ENCODE measurements at regions not wholly inside any gene's neighbourhood (a gene's known extent, or its start where the extent isn't known, plus 50 kb on each side); places are given as distances from the start of the nearest gene placed in this dataset.

GRCh38 chr4:59039046-59039445, 1928.9 kb upstream of the IGFBP7 start:
- H4K20me1 ChIP-seq (ENCODE audit: low read length) = no peaks in the 10 kb centered on the region
- no peak overlapping the region for H3K4me2 ChIP-seq (ENCODE audit: low read length)
- no peaks in the 10 kb centered on the region for H3K27me3 ChIP-seq (ENCODE audit: low read length)
- TF ChIP-seq EZH2phosphoT487 (IDR thresholded peaks at IDR 0.05; ENCODE audit: borderline replicate concordance, low read length) (no peak), CTCF (conservative IDR thresholded peaks at IDR 0.05; ENCODE audit: low read depth, low read length) (no peak), EZH2 (IDR thresholded peaks at IDR 0.05; ENCODE audit: low read length, unreplicated experiment) (no peak)
- no peak overlapping the region for H3K4me3 ChIP-seq (ENCODE audit: low read length)
- H3K79me2 ChIP-seq (ENCODE audit: low read length) = no peaks in the 10 kb centered on the region
- no peaks in the 10 kb centered on the region for H3F3A ChIP-seq (ENCODE audit: low read length, unreplicated experiment)
- no peak for DNase-seq
- no TSS peak for BruUV-seq (replicated peaks)
- ATAC-seq = no peak
- H3K9me3 ChIP-seq (ENCODE audit: low read length) = no peaks in the 10 kb centered on the region
- no peaks in the 10 kb centered on the region for H3K36me3 ChIP-seq (ENCODE audit: low read depth, low read length)
- POLR2A ChIA-PET (ENCODE audit: unreplicated experiment) = no interaction called here
- CTCF ChIA-PET = no interaction called here
- H3K9ac ChIP-seq (ENCODE audit: low read length) = no peak overlapping the region
- H3K9me2 ChIP-seq (replicated peaks; ENCODE audit: low read length) = 0 out of 2 replicates have a peak, but pooled peaks cover 3% of the 10 kb centered on the region
- H3K27ac ChIP-seq (ENCODE audit: low read length) = no peak overlapping the region
- H2AFZ ChIP-seq (ENCODE audit: low read length) = no peak overlapping the region
- H3K4me1 ChIP-seq (ENCODE audit: insufficient read depth, low read length) = no peaks in the 10 kb centered on the region
- intact Hi-C loops (cut with micrococcal nuclease) = no loop called here

GRCh38 chr4:59044286-59044900, 1934.2 kb upstream of the IGFBP7 start:
- Histone ChIP-seq H3K27ac (ENCODE audit: low read length) (no peak overlapping the region), H2AFZ (ENCODE audit: low read length) (no peak overlapping the region), H3K9ac (ENCODE audit: low read length) (no peak overlapping the region), H3K4me1 (ENCODE audit: insufficient read depth, low read length) (no peaks in the 10 kb centered on the region), H4K20me1 (ENCODE audit: low read length) (no peaks in the 10 kb centered on the region), H3K27me3 (ENCODE audit: low read length) (no peaks in the 10 kb centered on the region), H3K79me2 (ENCODE audit: low read length) (no peaks in the 10 kb centered on the region), H3F3A (ENCODE audit: low read length, unreplicated experiment) (no peaks in the 10 kb centered on the region), H3K4me2 (ENCODE audit: low read length) (no peak overlapping the region), H3K9me2 (replicated peaks; ENCODE audit: low read length) (no peaks in the 10 kb centered on the region), H3K4me3 (ENCODE audit: low read length) (no peak overlapping the region), H3K9me3 (ENCODE audit: low read length) (no peaks in the 10 kb centered on the region), H3K36me3 (ENCODE audit: low read depth, low read length) (no peaks in the 10 kb centered on the region)
- DNase-seq = no peak
- intact Hi-C loops (cut with micrococcal nuclease) = no loop called here
- POLR2A ChIA-PET (ENCODE audit: unreplicated experiment) = no interaction called here
- CTCF ChIA-PET = no interaction called here
- TF ChIP-seq EZH2 (IDR thresholded peaks at IDR 0.05; ENCODE audit: low read length, unreplicated experiment) (no peak), EZH2phosphoT487 (IDR thresholded peaks at IDR 0.05; ENCODE audit: borderline replicate concordance, low read length) (no peak), CTCF (conservative IDR thresholded peaks at IDR 0.05; ENCODE audit: low read depth, low read length) (no peak)
- no TSS peak for BruUV-seq (replicated peaks)
- no peak for ATAC-seq

GRCh38 chr4:59054086-59054485, 1943.9 kb upstream of the IGFBP7 start:
- no TSS peak for BruUV-seq (replicated peaks)
- ChIA-PET POLR2A (ENCODE audit: unreplicated experiment) (no interaction called here), CTCF (no interaction called here)
- Histone ChIP-seq H3K4me3 (ENCODE audit: low read length) (no peak overlapping the region), H3K79me2 (ENCODE audit: low read length) (no peaks in the 10 kb centered on the region), H2AFZ (ENCODE audit: low read length) (no peak overlapping the region), H3K36me3 (ENCODE audit: low read depth, low read length) (no peaks in the 10 kb centered on the region), H4K20me1 (ENCODE audit: low read length) (no peaks in the 10 kb centered on the region), H3K4me2 (ENCODE audit: low read length) (no peak overlapping the region), H3K27ac (ENCODE audit: low read length) (no peak overlapping the region), H3K9me2 (replicated peaks; ENCODE audit: low read length) (no peaks in the 10 kb centered on the region), H3K9me3 (ENCODE audit: low read length) (no peaks in the 10 kb centered on the region), H3K4me1 (ENCODE audit: insufficient read depth, low read length) (peaks cover 16% of the 10 kb centered on the region), H3K9ac (ENCODE audit: low read length) (no peak overlapping the region), H3F3A (ENCODE audit: low read length, unreplicated experiment) (no peaks in the 10 kb centered on the region), H3K27me3 (ENCODE audit: low read length) (no peaks in the 10 kb centered on the region)
- DNase-seq (no peak), ATAC-seq (no peak)
- intact Hi-C loops (cut with micrococcal nuclease) = no loop called here
- no peak for TF ChIP-seq EZH2 (IDR thresholded peaks at IDR 0.05; ENCODE audit: low read length, unreplicated experiment)
- no peak for TF ChIP-seq EZH2phosphoT487 (IDR thresholded peaks at IDR 0.05; ENCODE audit: borderline replicate concordance, low read length)
- no peak for TF ChIP-seq CTCF (conservative IDR thresholded peaks at IDR 0.05; ENCODE audit: low read depth, low read length)

Measured in PC-3 (cell line).